ENCODE measurements at regions not wholly inside any gene's neighbourhood (a gene's known extent, or its start where the extent isn't known, plus 50 kb on each side); places are given as distances from the start of the nearest gene placed in this dataset.

DNA sequence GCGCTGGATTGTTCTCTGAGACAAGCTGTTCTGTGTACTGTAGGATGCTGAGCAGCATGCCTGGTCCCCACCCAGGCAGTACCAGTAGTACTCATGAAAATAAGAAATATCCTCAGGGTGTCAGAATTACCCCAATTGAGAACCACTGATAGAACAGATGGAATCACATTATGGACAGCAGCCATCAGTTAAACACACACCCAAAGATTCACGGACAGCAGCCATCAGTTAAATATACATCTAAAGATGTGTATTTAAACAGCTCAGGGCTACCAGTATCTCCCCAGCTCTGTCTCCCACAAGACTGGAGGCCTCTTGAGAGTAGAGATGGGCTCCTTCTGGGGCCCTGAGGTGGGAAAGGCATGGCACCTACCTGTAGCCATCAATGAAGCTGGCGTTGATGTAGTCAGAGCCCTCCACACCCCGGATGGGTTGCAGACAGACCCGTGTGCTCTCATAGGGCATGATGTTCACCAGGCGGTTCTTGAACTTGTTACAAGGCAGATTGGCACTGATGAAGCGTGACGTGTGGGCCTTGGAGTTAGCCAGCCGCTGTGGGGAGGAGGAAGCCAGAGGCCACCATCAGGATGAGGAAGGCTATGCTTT is 129.3 kb downstream of the PTPRS start:
- Histone ChIP-seq H3K27ac (no peak overlapping the region), H3K4me1 (ENCODE audit: insufficient read depth) (peaks cover 2% of the 10 kb centered on the region), H3K27me3 (no peaks in the 10 kb centered on the region), H3K36me3 (no peaks in the 10 kb centered on the region), H3K4me3 (no peak overlapping the region), H3K9me3 (no peaks in the 10 kb centered on the region)
- no peak for TF ChIP-seq POLR2A (IDR thresholded peaks at IDR 0.05)
- TF ChIP-seq EP300 (IDR thresholded peaks at IDR 0.05): no peak
- TF ChIP-seq CTCF (IDR thresholded peaks at IDR 0.05): no peak
- DNase-seq: no peak
- intact Hi-C loops (cut with DNase I): no loop called here
- 98 to 99% (median 98%) methylated on average over 9 of the region's 9 CpGs for WGBS, 3 donors

- DNase-seq: no peak
- Histone ChIP-seq H3K27me3 (no peaks in the 10 kb centered on the region), H3K9me3 (no peaks in the 10 kb centered on the region), H3K27ac (no peak overlapping the region), H3K4me3 (no peak overlapping the region), H3K4me1 (ENCODE audit: insufficient read depth) (peaks cover 2% of the 10 kb centered on the region), H3K36me3 (no peaks in the 10 kb centered on the region)
- intact Hi-C loops (cut with DNase I): no loop called here
- WGBS, 3 donors: 92 to 96% (median 95%) methylated on average over 23 of the region's 23 CpGs
- no peak for TF ChIP-seq CTCF (IDR thresholded peaks at IDR 0.05)
- no peak for TF ChIP-seq EP300 (IDR thresholded peaks at IDR 0.05)
- no peak for TF ChIP-seq POLR2A (IDR thresholded peaks at IDR 0.05)
Observed at GRCh38 chr19:5210556-5210955, 130.1 kb downstream of the PTPRS start.

GRCh38 chr19:5207806-5208205 is 132.8 kb downstream of the PTPRS start:
- WGBS, 3 donors: 89 to 95% (median 91%) methylated on average over 17 of the region's 17 CpGs
- intact Hi-C loops (cut with DNase I): loop anchor here in 1 of 4 donors (10.0 kb wide), 1 partner anchor 163 kb away; no protein-coding TSS in a partner anchor
- H3K4me3 ChIP-seq: no peak overlapping the region

DNA sequence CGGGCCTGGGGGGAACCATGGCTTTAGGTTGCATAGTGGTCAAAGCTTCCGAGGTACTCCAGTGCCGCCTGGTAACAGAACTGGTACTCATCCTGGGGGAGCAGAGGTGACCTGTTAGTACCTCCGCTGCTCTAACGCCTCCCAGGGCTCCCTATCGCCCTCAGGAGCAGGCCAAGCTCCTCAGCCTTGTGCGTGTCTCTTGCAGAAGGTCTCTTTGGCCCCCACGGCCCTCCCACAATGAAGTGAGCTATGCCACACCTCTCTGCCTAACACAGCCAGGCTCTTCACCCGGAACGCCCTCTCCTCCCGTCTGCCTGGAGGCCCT is 133.9 kb downstream of the PTPRS start:
- Histone ChIP-seq H3K9me3 (no peaks in the 10 kb centered on the region), H3K4me3 (no peak overlapping the region), H3K36me3 (no peaks in the 10 kb centered on the region), H3K4me1 (ENCODE audit: insufficient read depth) (peaks cover 2% of the 10 kb centered on the region), H3K27ac (no peak overlapping the region), H3K27me3 (no peaks in the 10 kb centered on the region)
- WGBS, 3 donors: 82 to 87% (median 82%) methylated on average over 11 of the region's 11 CpGs
- DNase-seq: no peak
- no peak for TF ChIP-seq POLR2A (IDR thresholded peaks at IDR 0.05)
- no peak for TF ChIP-seq EP300 (IDR thresholded peaks at IDR 0.05)
- TF ChIP-seq CTCF (IDR thresholded peaks at IDR 0.05): no peak
- intact Hi-C loops (cut with DNase I): loop anchor here in 1 of 4 donors (10.0 kb wide), 1 partner anchor 162 kb away; no protein-coding TSS in a partner anchor

More at GRCh38 chr19:5207806-5208205, 132.8 kb downstream of the PTPRS start:
- TF ChIP-seq EP300 (IDR thresholded peaks at IDR 0.05): no peak
- no peak for TF ChIP-seq POLR2A (IDR thresholded peaks at IDR 0.05)
- TF ChIP-seq CTCF (IDR thresholded peaks at IDR 0.05): no peak
- H3K36me3 ChIP-seq: no peaks in the 10 kb centered on the region
- no peak for DNase-seq
- H3K4me1 ChIP-seq (ENCODE audit: insufficient read depth): peaks cover 2% of the 10 kb centered on the region
- no peaks in the 10 kb centered on the region for H3K27me3 ChIP-seq
- no peak overlapping the region for H3K27ac ChIP-seq
- H3K9me3 ChIP-seq: no peaks in the 10 kb centered on the region

Measured in ovary (tissue), 7 donors.